ENCODE measurements at regions not wholly inside any gene's neighbourhood (a gene's known extent, or its start where the extent isn't known, plus 50 kb on each side); places are given as distances from the start of the nearest gene placed in this dataset.

GRCh38 chr11:23990346-23991164 lies 506.3 kb upstream of the LUZP2 start:
- DNase-seq (ENCODE audit: low spot score) = no peak
- intact Hi-C loops (cut with DNase I) = no loop called here

DNA sequence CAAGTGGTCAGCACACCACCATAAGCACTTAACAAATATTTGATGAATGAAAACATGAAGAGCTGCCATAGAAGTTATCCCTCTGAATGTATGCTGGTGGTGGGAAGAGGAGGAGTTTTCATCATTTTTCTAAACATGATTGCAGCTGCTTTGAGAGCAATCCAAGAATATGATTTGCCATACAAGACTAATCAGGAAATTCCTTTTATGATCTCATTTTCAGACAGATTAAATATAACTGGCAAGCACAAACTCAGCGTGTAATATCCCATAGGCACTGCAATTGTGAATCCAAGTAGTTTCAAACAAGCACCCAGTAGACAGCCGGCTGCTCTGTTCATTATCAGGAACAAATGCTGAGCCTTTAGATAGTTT lies 505.7 kb upstream of the LUZP2 start:
- intact Hi-C loops (cut with DNase I) = no loop called here
- no peak for DNase-seq (ENCODE audit: low spot score)

GRCh38 chr11:23995891-23996290 lies 501.0 kb upstream of the LUZP2 start:
- intact Hi-C loops (cut with DNase I) = no loop called here
- DNase-seq (ENCODE audit: low spot score) = no peak

GRCh38 chr11:23997356-23997755 lies 499.5 kb upstream of the LUZP2 start:
- DNase-seq (ENCODE audit: low spot score) = no peak
- intact Hi-C loops (cut with DNase I) = no loop called here

- intact Hi-C loops (cut with DNase I) = no loop called here
- no peak for DNase-seq (ENCODE audit: low spot score)
Measured at GRCh38 chr11:24005202-24005876, 491.5 kb upstream of the LUZP2 start.

DNA sequence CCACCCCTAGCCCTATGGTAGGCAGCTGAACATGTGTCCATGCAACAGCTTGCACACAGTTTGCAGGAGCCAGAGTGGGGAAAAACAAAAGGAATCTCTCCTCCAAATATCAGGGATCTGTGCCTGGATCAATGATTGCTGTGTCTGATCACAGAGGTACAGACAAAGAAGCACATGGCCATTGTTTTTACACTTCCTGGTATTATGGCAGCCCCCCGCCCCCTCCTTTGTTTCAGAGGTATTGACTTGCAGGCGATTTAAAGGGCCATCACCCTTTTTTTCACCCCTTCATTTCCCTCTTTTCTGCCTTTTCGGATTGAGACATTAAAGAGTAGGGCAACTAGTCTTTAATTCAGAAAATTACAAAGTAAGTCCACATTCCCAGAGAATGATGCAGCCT lies 453.0 kb upstream of the LUZP2 start:
- intact Hi-C loops (cut with DNase I) = no loop called here

GRCh38 chr11:24046731-24047130 lies 450.1 kb upstream of the LUZP2 start:
- intact Hi-C loops (cut with DNase I) = no loop called here
- no peak for DNase-seq (ENCODE audit: low spot score)

More for the DNA sequence above, 453.0 kb upstream of the LUZP2 start:
- DNase-seq (ENCODE audit: low spot score) = no peak

GRCh38 chr11:24056051-24056450 lies 440.8 kb upstream of the LUZP2 start:
- intact Hi-C loops (cut with DNase I) = no loop called here
- no peak for DNase-seq (ENCODE audit: low spot score)

- DNase-seq (ENCODE audit: low spot score) = no peak
- intact Hi-C loops (cut with DNase I) = no loop called here
Measured at GRCh38 chr11:24060125-24060524, 436.7 kb upstream of the LUZP2 start.

GRCh38 chr11:24064309-24064903 lies 432.4 kb upstream of the LUZP2 start:
- no peak for DNase-seq (ENCODE audit: low spot score)
- intact Hi-C loops (cut with DNase I) = no loop called here

GRCh38 chr11:24068197-24068596 lies 428.7 kb upstream of the LUZP2 start:
- intact Hi-C loops (cut with DNase I) = no loop called here
- no peak for DNase-seq (ENCODE audit: low spot score)

GRCh38 chr11:24070435-24070834 lies 426.4 kb upstream of the LUZP2 start:
- intact Hi-C loops (cut with DNase I) = no loop called here
- no peak for DNase-seq (ENCODE audit: low spot score)

GRCh38 chr11:24078018-24078417 lies 418.8 kb upstream of the LUZP2 start:
- intact Hi-C loops (cut with DNase I) = no loop called here
- DNase-seq (ENCODE audit: low spot score) = no peak

GRCh38 chr11:24082241-24082640 lies 414.6 kb upstream of the LUZP2 start:
- intact Hi-C loops (cut with DNase I) = no loop called here

DNA sequence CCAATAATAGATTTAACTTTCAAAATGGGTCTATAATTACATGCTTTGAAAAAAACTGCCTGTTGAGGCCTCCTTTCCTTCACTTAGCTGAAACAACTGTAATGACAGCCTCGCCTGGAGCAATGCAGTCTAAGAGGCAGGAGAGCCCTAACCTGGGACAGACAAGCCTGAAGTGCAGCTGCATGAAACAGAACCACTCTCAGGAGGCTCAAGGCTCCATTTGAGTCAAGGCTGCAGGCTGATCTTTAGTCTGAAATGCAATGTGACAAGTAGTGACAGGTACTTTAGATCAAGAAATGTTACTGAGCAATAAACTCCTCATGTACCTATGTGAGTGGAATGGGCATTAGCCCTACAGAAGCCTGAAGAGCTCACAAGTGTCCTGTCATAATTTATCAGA lies 414.0 kb upstream of the LUZP2 start:
- no peak for DNase-seq (ENCODE audit: low spot score)
- intact Hi-C loops (cut with DNase I) = no loop called here

More at GRCh38 chr11:24082241-24082640, 414.6 kb upstream of the LUZP2 start:
- DNase-seq (ENCODE audit: low spot score) = no peak

DNA sequence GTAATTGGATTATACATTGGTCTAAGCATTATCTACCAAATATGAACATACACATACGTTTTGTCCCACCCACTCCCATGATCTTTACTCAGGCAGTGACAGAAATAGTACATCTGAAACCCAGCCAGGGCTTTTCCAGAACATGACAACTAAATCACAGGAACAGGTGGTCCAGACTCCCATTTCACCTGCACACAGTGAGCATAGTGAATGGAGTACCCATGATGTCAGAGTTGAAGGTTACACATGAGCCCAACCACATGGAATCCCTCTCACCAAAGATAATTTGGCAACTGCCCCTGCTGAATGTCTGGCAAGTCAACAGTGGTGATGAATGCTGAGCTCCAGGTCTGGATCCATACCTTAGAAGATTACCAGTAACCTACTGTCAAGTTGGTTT lies 411.9 kb upstream of the LUZP2 start:
- no peak for DNase-seq (ENCODE audit: low spot score)
- intact Hi-C loops (cut with DNase I) = no loop called here

GRCh38 chr11:24086921-24087320 lies 409.9 kb upstream of the LUZP2 start:
- intact Hi-C loops (cut with DNase I) = no loop called here
- DNase-seq (ENCODE audit: low spot score) = no peak

DNA sequence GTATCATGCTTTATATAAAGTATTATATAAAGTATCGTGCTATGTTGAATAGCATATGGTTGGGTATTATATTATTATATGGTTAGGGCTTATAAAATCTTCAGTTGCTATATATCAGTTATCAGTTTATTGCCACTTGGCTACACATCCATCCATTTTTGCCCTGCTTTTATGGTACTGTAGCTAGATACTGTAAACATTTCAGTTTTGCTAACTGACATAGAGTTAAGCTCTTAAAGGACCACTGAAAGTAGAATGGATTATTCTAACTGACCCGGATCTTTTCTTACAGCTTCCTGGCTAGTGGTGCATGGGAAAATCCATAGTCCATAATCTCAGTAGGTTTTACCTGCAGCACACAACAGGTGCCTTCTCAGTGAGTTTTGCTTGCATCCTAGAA lies 405.3 kb upstream of the LUZP2 start:
- no peak for DNase-seq (ENCODE audit: low spot score)
- intact Hi-C loops (cut with DNase I) = no loop called here

DNA sequence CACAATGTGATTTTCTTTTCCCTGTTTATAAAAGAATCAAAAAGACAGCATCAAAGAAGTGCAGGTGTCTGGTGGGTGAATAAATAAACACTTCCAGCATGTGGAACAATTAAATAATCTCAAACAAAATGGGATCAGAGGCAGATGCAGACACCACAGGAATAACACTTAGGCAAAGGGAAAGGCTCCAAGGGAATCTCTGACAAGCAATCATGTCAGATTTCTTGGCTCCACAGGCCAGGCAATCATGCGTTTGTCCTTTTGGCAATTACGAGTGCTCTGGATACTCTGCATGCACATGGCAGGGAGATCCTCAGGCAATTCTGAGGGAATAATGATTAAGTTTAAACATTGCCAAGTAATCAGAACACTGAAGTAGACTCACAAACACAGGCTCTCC lies 403.5 kb upstream of the LUZP2 start:
- intact Hi-C loops (cut with DNase I) = no loop called here
- no peak for DNase-seq (ENCODE audit: low spot score)

DNA sequence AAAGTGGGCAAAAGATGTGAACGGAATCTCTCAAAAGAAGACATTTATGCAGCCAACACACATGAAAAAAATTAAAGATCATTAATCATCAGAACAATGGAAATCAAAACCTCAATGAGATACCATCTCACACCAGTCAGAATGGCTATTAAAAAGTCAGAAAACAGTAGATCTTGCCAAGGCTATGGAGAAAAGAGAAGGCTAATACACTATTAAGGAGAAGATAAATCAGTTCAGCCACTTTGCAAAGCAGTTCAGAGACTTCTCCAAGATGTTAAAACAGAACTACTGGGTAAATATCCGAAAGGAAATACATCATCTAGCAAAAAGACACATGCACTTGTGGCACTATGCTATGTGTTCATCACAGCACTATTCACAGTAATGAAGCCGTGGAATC lies 388.2 kb upstream of the LUZP2 start:
- intact Hi-C loops (cut with DNase I) = no loop called here
- DNase-seq (ENCODE audit: low spot score) = no peak

DNA sequence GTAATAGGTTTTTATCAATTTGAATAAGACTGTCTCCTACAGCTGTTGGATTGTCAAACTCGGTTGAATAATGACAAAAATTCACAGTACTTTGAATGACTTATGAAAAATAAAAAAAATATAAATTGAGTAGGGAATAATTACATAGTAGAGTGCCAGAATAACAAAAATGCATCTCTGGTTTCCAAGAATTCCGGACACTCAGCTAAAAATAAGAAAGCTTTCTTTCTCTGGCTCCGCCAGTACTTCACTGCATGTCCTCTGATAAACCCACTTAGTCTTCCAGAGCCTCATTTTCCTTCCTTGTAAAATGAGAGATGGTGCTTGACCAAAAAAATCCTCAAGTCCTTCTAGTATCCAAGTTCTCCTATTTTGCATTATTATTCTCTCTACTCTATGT lies 374.6 kb upstream of the LUZP2 start:
- no peak for DNase-seq (ENCODE audit: low spot score)
- intact Hi-C loops (cut with DNase I) = no loop called here
